Astrocyte of the cerebellum (primary cell): ENCODE measurements at regions not wholly inside any gene's neighbourhood (a gene's known extent, or its start where the extent isn't known, plus 50 kb on each side); places are given as distances from the start of the nearest gene placed in this dataset.
A peak's percentile ranks its signal among the peaks of the same experiment; 100 is the strongest.
"Not testable (repeated sequence)": the region's sequence is repeated elsewhere in the genome, so short reads cannot be mapped to it uniquely, and the experiment has no call there.

Experiments used
- DNase-seq: peaks from one replicate; pipeline ENCODE4 v3.0.0-alpha.2; 2011; ENCODE audit warnings: low read depth
- H3K4me3 ChIP-seq: 2 replicates; pipeline ENCODE4 v1.5.1; 2011; ENCODE audit warnings: mild to moderate bottlenecking, low read depth, low read length, moderate library complexity
- in situ Hi-C: cut with HindIII; loops from 2 replicates; pipeline ENCODE4 v1.10.0; 2017; ENCODE audit warnings: low sequenced_read_pairs
- TF ChIP-seq, protein P1 (sequence below): IDR thresholded peaks from 2 replicates; pipeline ENCODE4 v1.5.1; 2012; ENCODE audit warnings: low read length, low read depth, moderate library complexity, mild to moderate bottlenecking; ENCODE audit errors: missing control alignments

DNA sequence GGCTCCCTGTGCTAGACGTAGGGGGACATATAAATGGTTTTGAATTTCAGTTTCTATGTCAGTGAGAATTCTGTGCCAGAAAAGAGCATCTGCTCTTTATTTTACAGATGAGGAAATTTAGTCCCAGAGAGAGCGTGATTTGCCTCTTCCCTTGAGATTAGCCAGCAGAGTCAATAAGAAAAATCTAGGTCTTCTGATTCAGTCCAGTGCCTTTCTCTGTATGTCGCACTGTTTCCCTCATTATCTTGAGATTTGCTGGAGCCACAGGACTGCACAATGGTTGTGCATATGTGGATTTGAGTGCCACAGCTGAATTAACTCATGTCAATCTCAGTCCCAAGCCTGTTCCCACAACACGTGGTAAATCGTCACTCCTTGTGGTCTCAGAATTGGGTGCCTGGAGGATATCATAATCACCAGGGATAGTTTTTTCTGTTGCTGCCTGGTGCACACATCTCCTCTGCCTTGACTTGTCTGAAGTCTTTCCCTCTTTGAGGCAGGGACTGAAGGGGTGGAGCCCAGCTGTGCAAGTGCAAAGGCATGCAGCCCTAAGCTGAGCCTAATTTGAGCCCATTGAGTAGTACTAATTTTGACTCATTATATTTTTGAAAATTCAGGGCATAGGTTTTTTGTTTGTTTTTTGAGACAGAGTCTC lies 276.7 kb downstream of the SOX4 start:
- in situ Hi-C loops, result no loop called here
- H3K4me3 ChIP-seq, result no peak overlapping the region
- TF ChIP-seq, protein P1, sequence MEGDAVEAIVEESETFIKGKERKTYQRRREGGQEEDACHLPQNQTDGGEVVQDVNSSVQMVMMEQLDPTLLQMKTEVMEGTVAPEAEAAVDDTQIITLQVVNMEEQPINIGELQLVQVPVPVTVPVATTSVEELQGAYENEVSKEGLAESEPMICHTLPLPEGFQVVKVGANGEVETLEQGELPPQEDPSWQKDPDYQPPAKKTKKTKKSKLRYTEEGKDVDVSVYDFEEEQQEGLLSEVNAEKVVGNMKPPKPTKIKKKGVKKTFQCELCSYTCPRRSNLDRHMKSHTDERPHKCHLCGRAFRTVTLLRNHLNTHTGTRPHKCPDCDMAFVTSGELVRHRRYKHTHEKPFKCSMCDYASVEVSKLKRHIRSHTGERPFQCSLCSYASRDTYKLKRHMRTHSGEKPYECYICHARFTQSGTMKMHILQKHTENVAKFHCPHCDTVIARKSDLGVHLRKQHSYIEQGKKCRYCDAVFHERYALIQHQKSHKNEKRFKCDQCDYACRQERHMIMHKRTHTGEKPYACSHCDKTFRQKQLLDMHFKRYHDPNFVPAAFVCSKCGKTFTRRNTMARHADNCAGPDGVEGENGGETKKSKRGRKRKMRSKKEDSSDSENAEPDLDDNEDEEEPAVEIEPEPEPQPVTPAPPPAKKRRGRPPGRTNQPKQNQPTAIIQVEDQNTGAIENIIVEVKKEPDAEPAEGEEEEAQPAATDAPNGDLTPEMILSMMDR, result no peak
- no peak for DNase-seq

DNA sequence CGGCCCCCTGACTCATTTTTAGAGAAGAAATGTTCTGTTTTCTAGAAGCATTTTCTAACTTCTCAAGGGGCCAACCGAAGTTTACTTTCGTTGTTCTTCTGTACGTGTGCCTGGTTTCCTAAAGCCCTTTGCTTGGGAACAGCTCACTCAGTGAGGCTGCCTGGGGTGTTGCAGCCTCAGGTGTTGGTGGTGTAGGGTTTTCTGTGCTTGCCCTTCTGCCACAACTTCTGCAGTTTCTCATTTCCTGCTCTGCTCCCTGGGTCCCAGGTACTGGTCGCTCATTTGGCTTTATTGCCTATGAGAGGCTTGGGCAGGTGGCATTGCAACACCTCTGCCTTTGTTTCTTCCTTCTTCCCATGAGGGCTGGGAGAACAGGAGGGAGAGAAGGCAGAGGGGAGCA lies 278.3 kb downstream of the SOX4 start:
- in situ Hi-C loops, result no loop called here
- no peak for DNase-seq
- H3K4me3 ChIP-seq, result no peak overlapping the region
- TF ChIP-seq, protein P1, result no peak

GRCh38 chr6:21872749-21873148 lies 279.2 kb downstream of the SOX4 start:
- no peak for DNase-seq
- no peak overlapping the region for H3K4me3 ChIP-seq
- in situ Hi-C loops, result no loop called here
- TF ChIP-seq, protein P1, result no peak

- no peak overlapping the region for H3K4me3 ChIP-seq
- in situ Hi-C loops, result no loop called here
- TF ChIP-seq, protein P1, result no peak
- DNase-seq, result peak; percentile 86
Measured at GRCh38 chr6:21873562-21873961, 280.0 kb downstream of the SOX4 start.

- TF ChIP-seq, protein P1, result no peak
Measured at GRCh38 chr6:21874372-21874771, 280.8 kb downstream of the SOX4 start.

GRCh38 chr6:21877037-21877436 lies 283.5 kb downstream of the SOX4 start:
- H3K4me3 ChIP-seq, DNase-seq, in situ Hi-C loops: not testable (repeated sequence)

More at GRCh38 chr6:21874372-21874771, 280.8 kb downstream of the SOX4 start:
- H3K4me3 ChIP-seq, result no peak overlapping the region
- in situ Hi-C loops, result no loop called here
- DNase-seq, result no peak

- H3K4me3 ChIP-seq, in situ Hi-C loops, DNase-seq: not testable (repeated sequence)
Measured at GRCh38 chr6:21880249-21880648, 286.7 kb downstream of the SOX4 start.
